HG03457 (cell line): ENCODE measurements at regions not wholly inside any gene's neighbourhood (a gene's known extent, or its start where the extent isn't known, plus 50 kb on each side); places are given as distances from the start of the nearest gene placed in this dataset.
"Not testable (repeated sequence)": the region's sequence is repeated elsewhere in the genome, so short reads cannot be mapped to it uniquely, and the experiment has no call there.

ENCODE experiments used
- ATAC-seq: cut with Tn5 transposase; IDR thresholded peaks from one replicate; pipeline ENCODE4 v1.9.1; 2021; ENCODE audit warnings: moderate number of reproducible peaks; ENCODE audit not compliant: unreplicated experiment

GRCh38 chr9:107587191-107587963 lies 97.8 kb upstream of the KLF4 start:
- ATAC-seq, result no peak

DNA sequence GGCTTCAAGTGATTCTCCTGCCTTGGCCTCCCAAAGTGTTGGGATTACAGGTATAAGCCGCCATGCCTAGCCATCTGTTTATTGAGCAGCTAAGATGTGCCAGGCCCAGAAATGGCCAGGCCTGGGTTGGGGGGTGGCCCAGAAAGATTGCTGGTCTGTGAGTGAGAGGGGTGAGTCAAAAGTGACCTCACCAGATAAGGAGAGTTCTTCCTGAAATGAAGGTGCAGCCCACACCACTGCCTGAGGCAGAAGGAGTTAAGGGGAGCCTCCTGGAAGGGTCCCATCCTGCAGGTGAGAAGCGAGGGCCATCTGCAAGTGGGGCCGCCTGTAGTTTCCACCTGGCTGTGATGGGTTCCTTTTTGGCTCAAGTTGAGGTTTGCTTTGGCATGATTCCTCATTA lies 96.9 kb upstream of the KLF4 start:
- ATAC-seq, result no peak

GRCh38 chr9:107585465-107585864 lies 95.9 kb upstream of the KLF4 start:
- ATAC-seq, result no peak

- no peak for ATAC-seq
Measured at GRCh38 chr9:107584944-107585343, 95.4 kb upstream of the KLF4 start.

DNA sequence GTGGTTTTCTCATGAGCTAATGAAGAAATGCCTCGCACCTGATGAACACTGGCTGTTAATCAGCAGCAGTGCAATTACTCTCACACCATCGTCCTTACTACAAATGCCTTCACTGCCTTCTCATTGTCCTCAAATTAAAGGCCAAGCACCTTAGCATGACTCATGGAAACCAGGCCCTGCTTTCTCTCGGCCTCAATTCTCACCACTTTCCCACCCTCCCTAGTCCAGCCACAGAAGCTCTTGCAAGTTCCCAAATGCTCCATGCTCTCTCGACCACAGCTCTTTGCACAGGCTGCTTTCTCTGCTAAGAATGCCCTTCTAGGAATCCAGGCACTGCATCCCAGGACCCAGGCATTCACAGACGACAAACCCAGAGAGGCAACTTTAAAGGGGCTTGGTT lies 94.6 kb upstream of the KLF4 start:
- no peak for ATAC-seq

DNA sequence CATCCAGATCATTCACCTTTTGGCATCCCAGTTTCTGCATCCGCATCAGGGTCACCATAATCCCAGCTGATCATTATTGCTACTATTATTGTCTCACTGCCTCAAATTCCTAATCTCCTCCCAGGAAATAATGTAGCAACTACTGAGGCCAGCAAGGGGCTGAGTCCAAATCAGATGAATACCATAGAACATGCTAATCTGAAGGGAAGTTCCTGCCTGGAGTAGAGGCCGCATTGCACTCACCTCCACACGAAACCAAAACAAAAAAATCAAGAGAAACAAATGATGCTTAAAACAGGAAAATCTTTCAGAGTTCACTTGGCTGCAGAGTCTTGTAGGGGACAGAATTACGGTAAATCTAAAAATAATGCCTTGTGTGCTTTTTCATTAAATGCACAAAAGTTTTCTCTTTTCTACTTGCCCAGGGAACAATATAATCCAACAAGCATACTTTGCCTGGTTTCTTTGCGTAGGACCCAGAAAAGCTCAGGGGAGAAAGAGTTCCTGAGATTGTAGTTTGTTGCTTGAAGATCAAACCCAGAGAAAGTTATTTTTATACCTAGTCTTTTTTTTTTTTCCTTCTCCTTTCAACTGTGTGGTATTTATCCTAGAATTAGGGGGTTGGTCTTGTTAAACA lies 87.7 kb upstream of the KLF4 start:
- no peak for ATAC-seq

GRCh38 chr9:107571148-107571547 lies 81.6 kb upstream of the KLF4 start:
- ATAC-seq, result no peak

DNA sequence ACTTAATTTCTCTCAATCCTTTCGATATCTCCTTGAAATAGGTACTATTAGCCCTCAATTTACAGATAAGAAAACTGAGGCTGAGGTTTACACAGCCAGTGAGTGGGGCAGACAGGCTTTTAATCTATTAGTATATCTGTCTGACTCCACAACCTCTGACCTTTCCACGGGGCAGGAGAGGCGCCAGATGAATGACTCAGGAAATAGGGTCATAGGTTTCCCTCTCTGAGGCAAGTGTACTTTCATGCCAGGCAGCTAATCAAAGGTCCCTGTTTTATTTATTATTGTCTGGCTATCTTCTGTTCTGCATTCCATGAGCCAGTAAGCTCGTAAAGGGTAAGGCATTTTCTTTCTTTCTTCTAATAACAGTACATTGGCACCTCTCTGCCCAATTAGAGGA lies 79.6 kb upstream of the KLF4 start:
- ATAC-seq, result no peak

- not testable (repeated sequence) for ATAC-seq
Measured at GRCh38 chr9:107568406-107568805, 78.8 kb upstream of the KLF4 start.

DNA sequence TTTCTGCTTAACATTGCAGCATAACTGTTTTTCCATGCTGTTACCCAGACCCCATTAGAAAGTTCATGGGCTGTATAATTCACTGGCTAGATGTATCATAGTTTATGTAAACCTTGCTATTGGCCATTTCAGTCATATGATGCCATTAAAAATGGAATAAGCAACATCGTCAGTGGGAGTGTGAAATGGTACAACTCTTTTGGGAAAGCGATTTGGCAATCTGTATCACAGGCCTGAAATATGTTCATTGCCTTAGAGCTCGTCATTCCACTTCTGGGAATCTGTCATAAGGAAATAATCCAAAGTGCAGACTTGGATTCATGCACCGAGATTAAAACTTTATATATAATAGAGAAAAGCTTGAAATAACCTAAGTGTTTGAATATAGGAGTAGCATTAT lies 77.9 kb upstream of the KLF4 start:
- no peak for ATAC-seq

DNA sequence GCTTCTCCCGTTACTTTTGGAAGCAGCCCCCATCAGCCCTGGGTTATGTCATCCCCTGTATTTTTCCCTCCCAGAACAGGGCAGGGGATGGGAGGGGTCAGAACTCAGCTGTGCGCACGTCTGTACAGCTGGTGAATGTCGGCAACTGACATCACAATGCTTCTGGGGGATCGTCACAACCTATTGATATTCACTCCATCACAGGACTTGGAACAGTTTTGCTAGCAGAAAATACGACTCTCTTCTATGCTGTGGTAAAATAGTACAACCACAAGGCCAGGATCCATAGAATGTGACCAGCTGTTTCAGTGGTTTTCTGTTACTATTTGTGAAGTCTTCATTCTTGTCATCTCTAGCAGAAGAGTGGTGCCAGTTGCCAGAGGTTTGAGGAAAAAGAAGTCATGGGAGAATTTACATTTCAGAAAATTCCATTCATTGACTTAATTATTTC lies 77.1 kb upstream of the KLF4 start:
- no peak for ATAC-seq

GRCh38 chr9:107562798-107563197 lies 73.2 kb upstream of the KLF4 start:
- ATAC-seq, result no peak

DNA sequence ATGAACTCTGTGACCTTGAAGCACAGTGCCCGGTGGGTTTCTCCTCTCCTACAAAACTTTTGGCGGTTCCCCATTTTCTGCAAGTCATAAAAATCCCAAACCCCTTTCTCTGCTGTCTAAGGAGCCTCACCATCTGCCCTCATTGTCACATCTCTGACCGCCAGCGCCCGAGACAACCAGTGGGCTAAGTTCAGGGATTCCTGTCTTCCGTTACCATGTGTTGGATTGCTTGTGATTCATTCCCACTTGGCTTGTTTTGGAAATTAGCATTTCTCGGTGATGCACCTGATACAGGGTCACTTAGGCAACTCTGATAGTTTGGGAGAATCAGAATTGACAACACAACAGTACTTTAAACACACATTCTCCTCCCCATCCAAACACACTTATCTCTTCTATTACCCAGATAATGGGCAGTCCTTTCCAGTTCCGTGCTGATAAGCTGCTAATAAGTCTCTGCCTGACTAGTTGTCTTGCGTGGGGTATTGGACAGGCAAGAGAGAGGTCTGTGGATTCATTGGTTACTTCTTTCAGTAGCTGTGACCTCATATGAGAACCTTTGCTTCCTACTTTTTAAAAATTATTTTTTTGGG lies 70.0 kb upstream of the KLF4 start:
- no peak for ATAC-seq

DNA sequence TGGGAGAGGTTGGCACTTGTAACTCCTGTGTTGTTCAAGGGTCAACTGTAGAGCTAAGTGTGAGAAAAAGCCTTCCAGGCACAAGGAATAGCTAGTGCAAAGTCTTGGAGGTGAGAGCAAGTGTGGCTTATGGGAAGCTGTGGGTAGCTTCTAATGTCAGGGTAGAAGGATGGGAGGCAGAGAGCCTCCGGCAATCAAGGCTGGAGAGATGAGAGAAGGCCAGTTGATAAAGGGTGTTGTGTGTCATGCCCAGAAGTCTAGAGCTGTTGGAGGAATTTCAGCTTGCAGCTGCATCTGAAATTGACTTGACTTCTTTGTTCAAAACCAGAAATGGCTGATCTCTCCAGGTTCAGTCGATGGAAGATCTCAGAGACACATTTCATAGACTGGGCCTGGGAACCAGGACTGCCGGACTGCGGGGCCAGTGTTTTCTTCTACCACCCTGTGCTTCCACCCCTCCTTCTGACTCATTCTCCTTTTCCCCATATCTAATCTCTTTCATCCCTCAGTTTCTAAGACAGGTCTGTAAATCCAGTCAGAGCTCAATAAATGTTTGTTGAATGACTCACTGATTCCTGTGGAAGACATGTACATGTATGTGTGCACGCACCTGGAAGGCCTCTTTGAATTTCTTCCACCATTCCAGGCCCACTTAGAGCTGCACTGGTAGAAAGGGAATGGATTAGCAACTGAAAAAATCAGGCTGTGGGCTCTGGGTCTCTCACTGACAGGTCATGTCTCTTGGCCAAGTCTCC lies 67.8 kb upstream of the KLF4 start:
- ATAC-seq, result no peak

DNA sequence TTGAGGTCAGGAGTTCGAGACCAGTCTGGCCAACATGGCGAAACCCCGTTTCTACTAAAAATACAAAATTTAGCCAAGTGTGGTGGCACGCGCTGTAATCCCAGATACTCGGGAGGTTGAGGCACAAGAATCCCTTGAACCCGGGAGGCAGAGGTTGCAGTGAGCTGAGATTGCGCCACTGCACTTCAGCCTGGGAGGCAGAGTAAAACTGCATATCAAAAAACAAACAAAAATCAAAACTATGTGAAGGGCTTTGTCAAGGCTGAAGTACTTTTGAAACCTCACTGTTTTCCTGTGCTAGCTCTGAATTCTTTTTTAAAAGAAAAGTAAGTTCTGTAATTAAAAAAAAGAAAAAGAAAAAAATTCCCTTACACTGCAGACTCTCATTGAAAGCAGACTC lies 65.1 kb upstream of the KLF4 start:
- no peak for ATAC-seq

DNA sequence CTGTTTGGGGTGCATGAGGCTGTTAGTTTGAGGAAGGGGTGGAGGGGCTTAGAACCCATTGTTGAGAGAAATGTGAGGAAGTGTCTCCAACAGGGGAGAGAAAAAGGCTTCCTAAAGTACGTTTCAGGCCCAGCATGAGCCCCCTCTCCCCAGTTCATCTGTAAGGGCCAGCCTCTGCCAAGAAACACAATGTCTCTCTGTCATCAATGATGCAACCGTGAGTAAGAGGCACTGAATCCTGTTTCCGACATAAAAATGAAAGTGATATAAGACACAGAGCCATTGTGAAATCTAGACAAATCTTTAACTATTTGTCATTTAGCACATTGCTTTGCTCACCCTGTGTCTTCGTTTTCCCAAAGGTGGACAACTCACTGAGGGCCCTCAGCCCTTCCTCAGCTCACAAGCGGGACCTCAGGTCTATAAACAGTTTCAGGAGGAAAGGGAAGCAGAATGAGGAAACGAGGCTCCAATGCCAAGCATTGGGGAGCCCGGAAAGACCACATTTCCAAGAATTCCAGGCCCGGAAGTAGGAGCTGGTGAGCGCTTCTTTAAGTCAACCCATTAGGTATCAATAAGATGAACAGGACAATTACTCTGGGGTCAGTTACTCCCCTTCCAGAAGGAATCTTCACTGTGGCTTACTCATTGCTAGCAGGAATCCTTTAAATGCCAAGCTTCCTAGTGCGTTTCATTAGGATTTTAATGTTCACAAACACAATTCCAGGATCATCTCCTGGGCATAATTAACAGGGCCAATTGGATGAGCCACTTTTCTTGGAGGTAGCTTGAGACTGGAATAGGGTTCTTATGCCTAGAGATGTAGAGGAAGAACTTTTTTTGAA lies 59.0 kb upstream of the KLF4 start:
- ATAC-seq, result no peak

- ATAC-seq, result no peak
Measured at GRCh38 chr9:107547772-107548297, 58.3 kb upstream of the KLF4 start.

DNA sequence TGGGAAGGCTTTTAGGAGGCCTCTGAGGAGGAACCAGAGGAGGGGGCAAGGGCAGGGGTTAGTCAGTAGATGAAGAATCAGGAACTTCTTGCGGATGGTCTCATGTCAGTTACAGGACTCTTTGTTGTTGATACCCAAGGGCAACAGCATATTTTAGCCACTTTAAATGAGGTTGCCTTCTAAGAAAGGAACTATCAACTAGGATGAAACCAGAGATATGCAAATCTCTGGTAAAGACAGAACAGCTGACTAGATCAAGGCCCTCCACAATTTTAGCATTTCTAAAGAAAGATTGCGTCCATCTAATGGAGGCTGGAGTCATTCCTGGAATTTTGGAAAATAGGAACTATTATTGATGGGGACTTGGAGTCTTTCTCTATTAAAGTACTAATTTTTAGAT lies 57.7 kb upstream of the KLF4 start:
- no peak for ATAC-seq

- no peak for ATAC-seq
Measured at GRCh38 chr9:107546859-107547258, 57.3 kb upstream of the KLF4 start.

DNA sequence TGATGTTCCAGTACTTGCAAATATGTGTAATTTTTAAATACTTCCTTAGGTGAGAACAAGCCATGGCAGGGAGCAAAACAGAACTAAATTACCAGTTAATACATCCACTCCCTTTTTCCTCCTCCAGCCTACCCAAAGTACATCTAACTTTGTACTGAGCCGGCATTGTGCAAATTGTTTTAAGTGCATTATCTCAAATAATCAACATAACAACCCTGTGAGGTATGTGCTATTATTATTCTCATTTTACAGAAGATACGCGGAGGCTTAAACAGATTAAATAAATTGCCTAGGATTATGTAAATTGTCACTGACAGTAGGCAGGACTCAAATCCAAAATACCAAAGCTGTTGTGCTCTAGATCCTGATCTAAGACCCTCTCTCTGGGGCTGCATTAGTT lies 55.5 kb upstream of the KLF4 start:
- no peak for ATAC-seq
